ENCODE measurements at regions not wholly inside any gene's neighbourhood (a gene's known extent, or its start where the extent isn't known, plus 50 kb on each side); places are given as distances from the start of the nearest gene placed in this dataset.

DNA sequence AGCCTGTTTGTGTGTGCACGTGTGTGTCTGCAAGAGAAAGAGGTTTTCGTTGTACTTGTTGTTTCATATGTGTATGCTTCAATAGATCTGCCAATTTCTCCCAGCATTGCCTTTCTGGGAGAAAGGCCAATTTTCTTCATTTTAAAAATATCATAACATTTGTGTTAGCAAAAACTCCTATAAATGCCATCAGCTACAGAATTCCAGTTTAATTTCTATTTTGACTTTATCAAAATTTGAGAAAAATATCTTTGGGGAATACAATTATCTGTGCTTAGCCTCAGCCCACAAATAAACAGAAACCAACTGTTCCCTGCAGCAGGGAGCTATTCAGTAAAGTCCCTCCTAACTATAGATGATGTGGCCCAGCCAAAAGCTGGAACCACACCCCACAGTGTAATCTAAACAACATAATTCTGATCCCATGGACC is 68.3 kb upstream of the MGMT start:
- ATAC-seq (no peak), DNase-seq (no peak)
- no TSS peak for BruUV-seq (replicated peaks)
- ChIA-PET CTCF (no interaction called here), POLR2A (ENCODE audit: unreplicated experiment) (no interaction called here)
- Histone ChIP-seq H3K27me3 (ENCODE audit: low read length) (peaks cover 46% of the 10 kb centered on the region), H2AFZ (ENCODE audit: low read length) (no peak overlapping the region), H3K36me3 (ENCODE audit: low read depth, low read length) (no peaks in the 10 kb centered on the region), H3K79me2 (ENCODE audit: low read length) (no peaks in the 10 kb centered on the region), H3K9me2 (replicated peaks; ENCODE audit: low read length) (no peaks in the 10 kb centered on the region), H3K4me3 (ENCODE audit: low read length) (no peak overlapping the region), H3K9me3 (ENCODE audit: low read length) (no peaks in the 10 kb centered on the region), H4K20me1 (ENCODE audit: low read length) (no peaks in the 10 kb centered on the region), H3K27ac (ENCODE audit: low read length) (no peak overlapping the region), H3K9ac (ENCODE audit: low read length) (no peak overlapping the region), H3K4me2 (ENCODE audit: low read length) (no peak overlapping the region), H3F3A (ENCODE audit: low read length, unreplicated experiment) (no peaks in the 10 kb centered on the region), H3K4me1 (ENCODE audit: insufficient read depth, low read length) (no peaks in the 10 kb centered on the region)
- no peak for TF ChIP-seq EZH2phosphoT487 (IDR thresholded peaks at IDR 0.05; ENCODE audit: borderline replicate concordance, low read length)
- no peak for TF ChIP-seq CTCF (conservative IDR thresholded peaks at IDR 0.05; ENCODE audit: low read depth, low read length)
- no peak for TF ChIP-seq EZH2 (IDR thresholded peaks at IDR 0.05; ENCODE audit: low read length, unreplicated experiment)
- intact Hi-C loops (cut with micrococcal nuclease): no loop called here

DNA sequence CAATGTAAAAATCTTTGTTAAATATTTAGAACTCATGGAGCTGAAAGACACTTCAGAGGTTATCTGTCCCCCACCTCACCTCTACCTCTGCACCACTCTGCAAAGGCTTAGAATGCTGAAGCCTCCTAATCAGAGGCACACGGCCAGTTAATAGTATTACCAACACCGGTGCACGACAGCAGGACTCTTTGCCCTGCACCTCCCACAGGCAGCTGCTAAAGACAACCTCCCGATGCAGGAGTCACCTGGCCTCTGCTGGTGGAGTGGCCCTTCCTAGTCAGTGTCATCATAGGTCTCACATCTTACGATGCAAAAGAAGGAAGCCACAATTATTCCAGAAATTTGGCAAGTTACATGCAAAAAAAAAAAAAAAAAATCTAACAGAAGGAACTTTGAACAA is 66.6 kb upstream of the MGMT start:
- BruUV-seq (replicated peaks): no TSS peak

GRCh38 chr10:129402459-129402858 is 64.6 kb upstream of the MGMT start:
- no peaks in the 10 kb centered on the region for H4K20me1 ChIP-seq (ENCODE audit: low read length)
- H2AFZ ChIP-seq (ENCODE audit: low read length): no peak overlapping the region
- no peaks in the 10 kb centered on the region for H3K4me1 ChIP-seq (ENCODE audit: insufficient read depth, low read length)
- CTCF ChIA-PET: no interaction called here
- intact Hi-C loops (cut with micrococcal nuclease): no loop called here
- no peaks in the 10 kb centered on the region for H3K9me3 ChIP-seq (ENCODE audit: low read length)
- no peak overlapping the region for H3K4me2 ChIP-seq (ENCODE audit: low read length)
- POLR2A ChIA-PET (ENCODE audit: unreplicated experiment): no interaction called here
- no peak overlapping the region for H3K27ac ChIP-seq (ENCODE audit: low read length)
- ATAC-seq (no peak), DNase-seq (no peak)
- TF ChIP-seq CTCF (conservative IDR thresholded peaks at IDR 0.05; ENCODE audit: low read depth, low read length) (no peak), EZH2phosphoT487 (IDR thresholded peaks at IDR 0.05; ENCODE audit: borderline replicate concordance, low read length) (no peak), EZH2 (IDR thresholded peaks at IDR 0.05; ENCODE audit: low read length, unreplicated experiment) (no peak)
- no peak overlapping the region for H3K4me3 ChIP-seq (ENCODE audit: low read length)
- 0 out of 2 replicates have a peak, but pooled peaks cover 11% of the 10 kb centered on the region for H3K27me3 ChIP-seq (ENCODE audit: low read length)
- H3K36me3 ChIP-seq (ENCODE audit: low read depth, low read length): no peaks in the 10 kb centered on the region
- H3K9ac ChIP-seq (ENCODE audit: low read length): no peak overlapping the region
- H3K79me2 ChIP-seq (ENCODE audit: low read length): no peaks in the 10 kb centered on the region
- BruUV-seq (replicated peaks): no TSS peak
- no peaks in the 10 kb centered on the region for H3K9me2 ChIP-seq (replicated peaks; ENCODE audit: low read length)
- no peaks in the 10 kb centered on the region for H3F3A ChIP-seq (ENCODE audit: low read length, unreplicated experiment)

More for the DNA sequence above, 66.6 kb upstream of the MGMT start:
- ATAC-seq (no peak), DNase-seq (no peak)
- POLR2A ChIA-PET (ENCODE audit: unreplicated experiment): no interaction called here
- Histone ChIP-seq H3K4me2 (ENCODE audit: low read length) (no peak overlapping the region), H2AFZ (ENCODE audit: low read length) (no peak overlapping the region), H3K4me1 (ENCODE audit: insufficient read depth, low read length) (no peaks in the 10 kb centered on the region), H3K36me3 (ENCODE audit: low read depth, low read length) (no peaks in the 10 kb centered on the region), H3K79me2 (ENCODE audit: low read length) (no peaks in the 10 kb centered on the region), H4K20me1 (ENCODE audit: low read length) (no peaks in the 10 kb centered on the region), H3K27ac (ENCODE audit: low read length) (no peak overlapping the region), H3K9ac (ENCODE audit: low read length) (no peak overlapping the region), H3K9me3 (ENCODE audit: low read length) (no peaks in the 10 kb centered on the region), H3K27me3 (ENCODE audit: low read length) (peaks cover 29% of the 10 kb centered on the region; the same call in 1 of the 2 replicates), H3K4me3 (ENCODE audit: low read length) (no peak overlapping the region), H3F3A (ENCODE audit: low read length, unreplicated experiment) (no peaks in the 10 kb centered on the region), H3K9me2 (replicated peaks; ENCODE audit: low read length) (no peaks in the 10 kb centered on the region)
- CTCF ChIA-PET: no interaction called here
- TF ChIP-seq EZH2 (IDR thresholded peaks at IDR 0.05; ENCODE audit: low read length, unreplicated experiment) (no peak), EZH2phosphoT487 (IDR thresholded peaks at IDR 0.05; ENCODE audit: borderline replicate concordance, low read length) (no peak), CTCF (conservative IDR thresholded peaks at IDR 0.05; ENCODE audit: low read depth, low read length) (no peak)
- intact Hi-C loops (cut with micrococcal nuclease): no loop called here

Data from PC-3 (cell line).